Muscle of arm (tissue), 1 donor: ENCODE measurements at regions not wholly inside any gene's neighbourhood (a gene's known extent, or its start where the extent isn't known, plus 50 kb on each side); places are given as distances from the start of the nearest gene placed in this dataset.
"Not testable (repeated sequence)": the region's sequence is repeated elsewhere in the genome, so short reads cannot be mapped to it uniquely, and the experiment has no call there.

Source experiments
- DNase-seq: peaks from one replicate; pipeline ENCODE4 v3.0.0-alpha.2; 2013

- no peak for DNase-seq
These were observed 293.0 kb upstream of the HS6ST1 start for GRCh38 chr2:128611421-128612320.

- DNase-seq: no peak
These were observed 294.0 kb upstream of the HS6ST1 start for GRCh38 chr2:128612628-128613027.

GRCh38 chr2:128613351-128613750, 294.7 kb upstream of the HS6ST1 start:
- DNase-seq: no peak

- DNase-seq: no peak
These were observed 295.2 kb upstream of the HS6ST1 start for GRCh38 chr2:128613876-128614275.

- DNase-seq: not testable (repeated sequence)
These were observed 296.2 kb upstream of the HS6ST1 start for GRCh38 chr2:128614907-128615306.

GRCh38 chr2:128615571-128615970, 296.9 kb upstream of the HS6ST1 start:
- DNase-seq: no peak

- DNase-seq: no peak
These were observed 298.4 kb upstream of the HS6ST1 start for GRCh38 chr2:128617029-128617590.

- no peak for DNase-seq
These were observed 299.0 kb upstream of the HS6ST1 start for GRCh38 chr2:128617661-128618060.

- no peak for DNase-seq
These were observed 300.0 kb upstream of the HS6ST1 start for GRCh38 chr2:128618642-128619041.

GRCh38 chr2:128619471-128620325, 301.0 kb upstream of the HS6ST1 start:
- DNase-seq: no peak

- DNase-seq: no peak
These were observed 302.4 kb upstream of the HS6ST1 start for GRCh38 chr2:128621074-128621473.

GRCh38 chr2:128622371-128622770, 303.7 kb upstream of the HS6ST1 start:
- no peak for DNase-seq

GRCh38 chr2:128622955-128623620, 304.4 kb upstream of the HS6ST1 start:
- no peak for DNase-seq

- DNase-seq: peak; percentile 67
These were observed 305.4 kb upstream of the HS6ST1 start for GRCh38 chr2:128623776-128624761.

- no peak for DNase-seq
These were observed 306.3 kb upstream of the HS6ST1 start for GRCh38 chr2:128624956-128625355.

- no peak for DNase-seq
These were observed 306.8 kb upstream of the HS6ST1 start for GRCh38 chr2:128625421-128625820.

GRCh38 chr2:128625963-128626759, 307.5 kb upstream of the HS6ST1 start:
- no peak for DNase-seq

- DNase-seq: no peak
These were observed 308.3 kb upstream of the HS6ST1 start for GRCh38 chr2:128626760-128627511.

- DNase-seq: no peak
These were observed 309.5 kb upstream of the HS6ST1 start for GRCh38 chr2:128628206-128628605.
